ENCODE measurements at regions not wholly inside any gene's neighbourhood (a gene's known extent, or its start where the extent isn't known, plus 50 kb on each side); places are given as distances from the start of the nearest gene placed in this dataset.

- TF ChIP-seq CTCF (IDR thresholded peaks at IDR 0.05; ENCODE audit: extremely low read depth in 1 of 2, insufficient read depth in 1 of 2, low read depth in 1 of 2, low read length in 2 of 2): no peak
- TF ChIP-seq EZH2 (IDR thresholded peaks at IDR 0.05; ENCODE audit: borderline replicate concordance, low read depth, low read length, severe bottlenecking): no peak
- TF ChIP-seq POLR2A (IDR thresholded peaks at IDR 0.05; ENCODE audit: low read depth, low read length): no peak
- TF ChIP-seq POLR2AphosphoS5 (IDR thresholded peaks at IDR 0.05; ENCODE audit: insufficient read depth, low read depth, low read length): no peak
- no peak for TF ChIP-seq MYC (IDR thresholded peaks at IDR 0.05; ENCODE audit: low read depth, low read length)
- no peak for TF ChIP-seq FOS (IDR thresholded peaks at IDR 0.05; ENCODE audit: borderline replicate concordance, insufficient read depth, low read length)
- no peak for TF ChIP-seq MAX (IDR thresholded peaks at IDR 0.05; ENCODE audit: insufficient read depth, insufficient read length)
- no peak for TF ChIP-seq GATA2 (IDR thresholded peaks at IDR 0.05; ENCODE audit: insufficient read depth, insufficient read length, low read depth, low read length)
These were observed 295.3 kb downstream of the PDGFC start for GRCh38 chr4:156676116-156676851.

All from endothelial cell of umbilical vein (primary cell).